ENCODE measurements at regions not wholly inside any gene's neighbourhood (a gene's known extent, or its start where the extent isn't known, plus 50 kb on each side); places are given as distances from the start of the nearest gene placed in this dataset.

DNA sequence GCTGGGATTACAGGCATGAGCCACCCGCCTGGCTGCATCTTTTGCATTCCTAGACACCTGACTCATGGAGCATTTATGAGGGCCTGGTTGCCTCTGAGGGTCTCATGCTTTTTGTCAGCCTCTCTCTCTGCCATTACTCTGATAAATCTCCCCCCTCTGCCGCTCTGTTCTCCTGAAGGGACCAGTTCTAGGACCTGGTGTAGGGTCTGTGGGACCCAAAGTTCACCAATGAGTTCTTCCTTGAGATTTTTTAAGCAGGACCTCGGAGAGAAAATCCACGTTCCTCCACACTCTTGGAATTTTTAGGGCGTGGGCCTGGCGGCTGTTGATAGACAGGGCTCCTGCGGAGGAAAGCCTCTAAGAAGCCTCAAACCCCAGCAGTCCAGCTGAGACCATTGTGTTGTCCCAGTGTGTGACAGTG is 91.9 kb upstream of the ERRFI1 start:
- TF ChIP-seq CTCF (IDR thresholded peaks at IDR 0.05) = no peak
- TF ChIP-seq POLR2A (IDR thresholded peaks at IDR 0.05) = no peak
- TF ChIP-seq EP300 (IDR thresholded peaks at IDR 0.05) = no peak

Measured in tibial nerve (tissue), 4 donors.